GM18861 (cell line): ENCODE measurements at regions not wholly inside any gene's neighbourhood (a gene's known extent, or its start where the extent isn't known, plus 50 kb on each side); places are given as distances from the start of the nearest gene placed in this dataset.

ENCODE experiments used
- ATAC-seq: cut with Tn5 transposase; IDR thresholded peaks from one replicate; pipeline ENCODE4 v1.9.1; 2021; ENCODE audit not compliant: unreplicated experiment

DNA sequence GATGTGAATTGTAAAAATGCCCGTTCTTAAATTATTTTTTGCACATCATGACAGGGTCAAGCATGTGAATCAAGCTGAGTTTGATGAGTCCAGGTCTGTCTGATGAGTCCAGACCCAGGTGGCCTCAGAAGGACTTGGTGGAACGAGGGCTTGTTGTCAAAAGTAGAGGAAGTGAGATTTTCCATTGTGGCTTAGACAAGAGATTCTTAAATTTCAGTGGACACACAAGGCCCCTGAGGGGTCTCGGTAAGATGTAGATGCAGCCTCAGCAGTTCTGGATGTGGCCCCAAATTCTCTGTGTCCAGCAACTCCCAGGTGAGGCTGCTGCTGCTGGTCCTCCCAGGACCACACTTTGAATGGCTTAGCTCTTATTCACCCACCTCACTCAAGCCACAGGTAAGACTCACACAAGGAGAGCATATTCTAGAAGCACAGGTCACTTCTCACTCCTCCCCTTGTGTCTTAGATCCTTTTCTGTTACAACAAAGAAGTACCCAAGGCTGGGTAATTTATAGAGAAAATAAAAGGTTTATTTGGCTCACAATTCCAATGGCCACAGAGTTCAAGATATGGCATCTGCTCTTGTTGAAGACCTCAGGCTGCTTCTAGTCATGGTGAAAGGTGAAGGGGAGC lies 98.8 kb downstream of the GGTLC2 start:
- ATAC-seq, result no peak

DNA sequence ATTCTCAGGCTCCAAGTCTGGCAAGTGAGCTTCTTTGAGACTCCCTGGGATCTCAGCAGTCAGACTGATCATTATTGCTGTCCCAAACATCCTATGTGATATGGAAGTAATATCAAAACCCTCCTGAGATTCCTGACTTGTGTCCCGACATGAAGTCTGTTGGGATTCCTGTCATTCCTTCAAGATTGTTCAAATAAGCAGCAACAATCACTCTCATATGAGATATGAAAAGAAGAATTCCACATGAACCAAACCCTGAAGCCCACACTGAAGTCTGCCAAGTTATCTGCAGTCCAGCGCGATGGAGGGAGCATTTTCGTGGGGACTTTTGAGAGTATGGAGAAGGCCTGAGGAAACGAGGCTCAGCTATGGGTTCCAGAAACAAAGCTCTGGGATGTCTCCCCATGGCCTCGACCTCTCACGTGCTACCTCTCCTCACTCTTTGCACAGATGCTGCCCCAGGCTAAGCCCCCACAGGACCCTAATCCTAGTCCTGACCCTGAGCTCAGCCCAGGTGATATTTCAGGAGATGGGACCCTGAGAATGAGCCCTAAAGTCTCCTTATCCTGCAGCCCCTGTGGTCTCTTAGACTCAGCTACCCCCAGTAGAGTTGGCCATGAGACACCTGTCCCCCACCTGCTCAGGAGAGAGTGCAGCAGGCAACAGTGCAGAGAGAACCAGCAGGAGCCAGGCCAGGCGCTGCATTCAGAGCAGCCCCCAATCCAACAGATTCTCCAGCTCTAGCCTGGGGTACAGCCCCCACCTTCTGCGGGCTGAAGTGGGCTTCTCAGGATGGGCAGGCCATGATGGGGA lies 100.2 kb downstream of the GGTLC2 start:
- ATAC-seq, result no peak

DNA sequence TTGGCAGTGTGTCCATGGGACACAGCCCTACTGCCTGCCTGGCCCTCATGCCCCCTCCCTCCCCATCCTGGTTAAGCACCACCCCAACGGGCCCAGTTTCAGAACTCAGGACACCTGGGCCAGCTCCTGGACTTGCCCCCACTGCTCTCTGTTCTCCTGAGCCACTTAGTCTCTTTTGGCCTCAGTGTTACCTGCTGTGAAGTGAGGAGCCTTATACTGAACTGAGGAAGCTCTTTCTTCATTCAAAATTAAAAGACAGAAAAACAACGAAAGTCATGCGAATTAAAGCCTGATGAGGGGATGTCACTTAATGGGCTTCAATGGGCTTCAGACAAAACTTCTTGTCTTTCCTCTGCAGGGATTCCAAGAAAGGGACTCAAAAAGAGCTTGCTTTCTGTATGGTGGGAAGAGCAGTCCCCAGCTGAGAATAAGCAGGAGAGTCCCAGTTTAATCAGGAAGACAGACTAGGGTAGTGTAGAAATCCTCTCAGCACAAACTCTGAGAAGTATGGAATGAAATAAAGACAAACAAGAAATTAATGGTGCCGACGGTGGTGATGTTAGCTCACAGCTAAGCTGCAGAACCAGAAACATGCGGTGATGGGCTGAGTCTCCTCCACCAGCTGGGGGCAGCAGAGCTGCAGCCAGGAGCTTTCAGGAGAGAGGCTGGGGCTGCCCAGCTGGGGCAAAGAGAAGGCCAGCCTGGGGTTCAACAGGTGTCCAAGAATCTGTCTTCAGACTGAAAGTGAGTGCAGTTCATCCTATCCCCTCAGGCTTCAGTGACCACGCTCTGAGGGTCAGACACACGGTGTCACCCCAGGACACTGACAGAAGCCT lies 101.0 kb downstream of the GGTLC2 start:
- no peak for ATAC-seq

DNA sequence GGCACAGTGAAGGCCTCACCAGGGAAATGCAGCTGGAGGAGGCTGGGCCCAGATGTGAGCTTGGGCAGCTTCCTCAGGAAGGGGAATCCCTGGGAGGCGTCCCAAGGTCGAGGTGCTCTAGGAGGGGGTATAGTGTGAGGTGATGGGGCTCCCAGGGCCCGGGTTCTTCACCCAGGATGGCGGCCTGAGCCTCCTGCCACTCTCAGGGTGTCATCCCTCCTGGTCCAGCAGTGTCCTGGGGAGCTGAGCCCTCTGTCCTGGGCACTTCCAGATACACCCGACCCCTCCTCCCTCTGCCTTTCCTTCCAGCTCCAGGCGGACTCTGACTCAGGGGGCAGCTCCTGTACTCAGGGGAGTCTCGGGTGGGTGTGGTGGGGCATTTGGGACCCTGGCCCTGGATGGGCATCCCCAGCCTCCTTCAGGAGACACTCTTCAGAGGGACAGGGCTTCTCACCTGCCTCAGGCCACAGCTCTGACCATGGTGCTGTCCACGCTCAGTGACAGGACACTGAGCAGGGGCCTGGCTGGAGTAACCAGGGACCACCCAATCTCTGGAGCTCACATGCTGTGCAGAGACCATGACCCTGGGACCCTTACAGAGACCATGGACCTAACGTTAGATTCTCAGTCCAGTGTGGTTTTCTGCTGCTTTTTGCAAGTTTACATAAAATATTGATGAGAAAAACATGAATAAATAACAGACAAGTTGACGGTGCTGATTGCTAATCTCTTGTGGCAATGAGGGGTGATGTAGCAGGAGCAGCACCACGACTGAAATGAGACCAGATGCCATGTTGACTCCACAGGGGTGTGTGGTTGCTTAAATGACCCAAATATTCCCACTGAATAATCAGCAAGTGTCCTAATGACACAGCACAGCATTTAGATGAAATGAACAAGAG lies 101.9 kb downstream of the GGTLC2 start:
- ATAC-seq, result no peak

DNA sequence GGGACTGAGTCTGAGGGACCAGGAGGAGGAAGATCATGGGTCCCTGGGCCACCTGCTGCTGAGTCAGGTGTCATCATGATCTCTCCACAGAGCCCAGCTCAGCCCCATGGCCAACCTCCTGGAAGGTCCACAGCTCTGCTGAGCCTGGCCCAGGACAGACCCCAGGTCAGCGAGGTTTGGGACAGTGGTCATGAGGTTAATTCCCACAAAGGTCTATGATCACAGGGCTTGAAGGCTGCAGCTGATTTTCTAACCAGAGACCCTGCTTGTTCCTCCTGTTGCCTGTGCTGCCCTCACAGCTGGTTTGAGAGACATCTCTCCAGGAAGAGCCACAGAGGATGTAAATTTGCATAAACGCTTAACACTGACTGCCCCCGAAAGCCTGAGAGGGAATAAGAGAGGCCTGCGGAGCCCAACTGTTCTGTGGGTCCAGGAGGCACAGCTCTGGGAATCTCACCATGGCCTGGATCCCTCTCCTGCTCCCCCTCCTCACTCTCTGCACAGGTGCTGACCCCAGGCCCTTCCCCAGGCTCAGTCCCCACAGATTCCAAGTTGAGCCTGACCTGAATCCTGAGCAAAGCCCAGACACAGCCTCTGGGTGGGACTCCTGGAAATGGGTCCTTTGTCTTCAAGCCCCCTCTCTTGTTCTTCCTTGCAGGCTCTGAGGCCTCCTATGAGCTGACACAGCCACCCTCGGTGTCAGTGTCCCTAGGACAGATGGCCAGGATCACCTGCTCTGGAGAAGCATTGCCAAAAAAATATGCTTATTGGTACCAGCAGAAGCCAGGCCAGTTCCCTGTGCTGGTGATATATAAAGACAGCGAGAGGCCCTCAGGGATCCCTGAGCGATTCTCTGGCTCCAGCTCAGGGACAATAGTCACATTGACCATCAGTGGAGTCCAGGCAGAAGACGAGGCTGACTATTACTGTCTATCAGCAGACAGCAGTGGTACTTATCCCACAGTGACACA lies 102.8 kb downstream of the GGTLC2 start:
- peak; percentile 54 for ATAC-seq

DNA sequence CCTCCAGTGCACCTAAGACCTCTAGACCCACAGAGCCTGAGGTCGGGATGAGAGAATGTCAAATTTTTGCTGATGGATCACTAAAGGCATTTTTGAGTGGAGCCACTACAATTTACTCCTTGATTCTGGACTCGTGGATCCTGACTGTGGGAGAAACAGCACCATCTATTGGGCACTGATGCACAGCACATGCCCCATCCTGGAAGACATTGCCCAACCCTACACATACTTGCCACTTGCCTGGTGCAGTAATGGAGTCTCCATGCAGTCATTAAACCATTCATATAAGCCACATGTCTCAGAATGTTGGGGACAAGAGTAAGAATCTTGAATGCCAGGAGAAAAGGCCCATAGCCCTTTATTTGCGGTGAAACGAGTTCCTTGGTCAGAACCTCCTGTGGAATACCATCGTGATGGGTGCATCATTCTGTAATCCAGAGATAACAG lies 103.9 kb downstream of the GGTLC2 start:
- no peak for ATAC-seq

DNA sequence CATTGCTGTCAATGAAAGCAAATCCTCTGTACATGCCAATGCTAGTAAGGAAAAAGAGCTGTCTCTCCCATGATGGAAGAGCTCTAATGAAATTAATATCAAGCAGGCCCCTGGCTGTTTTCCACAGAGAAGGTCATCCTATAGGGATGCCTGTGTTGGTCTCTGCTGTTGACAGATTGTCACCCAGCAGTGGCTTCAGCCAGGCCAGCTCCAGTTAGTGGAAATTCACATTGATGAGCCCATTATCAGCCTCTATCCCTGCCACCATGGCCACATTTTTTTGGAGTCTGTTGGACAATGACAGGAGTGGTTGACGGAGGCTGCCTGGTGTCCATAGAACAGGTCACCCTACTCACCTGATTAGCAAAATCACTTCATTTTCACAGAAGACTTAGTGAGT lies 104.3 kb downstream of the GGTLC2 start:
- ATAC-seq, result no peak

DNA sequence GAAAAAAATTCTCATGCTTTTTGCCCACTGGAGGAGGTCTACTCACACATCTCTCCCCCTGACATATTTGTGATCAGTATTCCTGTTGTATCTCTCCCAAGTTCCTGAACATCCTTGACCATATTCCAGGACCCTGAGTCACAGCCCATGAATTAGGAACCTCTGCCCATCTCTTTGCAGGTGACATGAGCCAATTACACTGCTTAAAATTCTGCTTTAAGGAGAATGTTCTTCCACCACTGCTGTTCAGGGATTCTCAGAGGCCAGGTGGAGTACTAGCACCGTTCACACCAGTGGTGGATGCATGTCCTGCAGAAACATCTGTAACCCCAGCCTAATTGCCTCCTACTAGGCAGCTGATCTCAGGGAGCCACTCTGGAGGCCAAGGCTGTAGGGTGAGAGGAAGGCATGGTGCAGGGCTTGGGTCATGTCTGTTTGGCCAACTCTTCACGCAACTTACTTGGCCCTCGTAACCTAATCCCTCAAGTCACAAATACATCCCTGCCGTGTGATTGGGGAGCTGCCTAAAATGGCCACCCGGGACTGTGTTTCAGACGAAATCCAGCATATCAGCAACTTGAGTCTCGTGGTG lies 104.8 kb downstream of the GGTLC2 start:
- ATAC-seq, result no peak

DNA sequence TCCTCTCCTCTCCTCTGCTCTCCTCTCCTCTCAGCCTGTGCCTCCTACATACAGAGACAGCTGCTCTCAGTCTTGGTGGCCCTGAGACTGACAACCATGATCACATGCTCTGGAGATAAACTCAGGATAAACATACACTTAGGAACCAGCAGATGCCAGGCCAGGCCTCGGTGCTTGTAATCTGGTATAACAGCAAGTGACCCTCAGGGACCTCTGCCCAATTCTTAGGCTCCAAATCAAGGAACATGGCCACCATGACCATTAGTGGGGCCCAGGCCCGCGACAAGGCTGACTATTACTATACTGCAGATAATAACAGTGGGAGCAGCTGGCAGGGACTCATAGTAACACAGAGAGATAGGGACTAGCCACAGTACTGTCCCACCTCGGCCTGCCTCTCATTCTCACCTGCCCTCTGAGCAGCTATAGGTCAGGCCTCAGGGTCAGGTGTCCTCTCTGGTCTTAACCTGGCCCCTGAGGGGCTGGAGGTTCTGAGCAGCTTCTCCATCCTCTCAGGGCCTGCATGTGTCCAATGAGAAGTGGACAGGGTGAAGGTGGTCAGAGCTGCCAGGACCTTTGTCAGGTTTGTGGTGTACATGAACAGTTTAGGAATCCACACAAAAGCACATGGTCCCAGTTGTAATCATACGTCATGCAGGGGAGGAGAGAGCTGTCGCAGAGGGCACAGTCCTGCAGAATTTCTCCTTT lies 106.1 kb downstream of the GGTLC2 start:
- ATAC-seq, result no peak

DNA sequence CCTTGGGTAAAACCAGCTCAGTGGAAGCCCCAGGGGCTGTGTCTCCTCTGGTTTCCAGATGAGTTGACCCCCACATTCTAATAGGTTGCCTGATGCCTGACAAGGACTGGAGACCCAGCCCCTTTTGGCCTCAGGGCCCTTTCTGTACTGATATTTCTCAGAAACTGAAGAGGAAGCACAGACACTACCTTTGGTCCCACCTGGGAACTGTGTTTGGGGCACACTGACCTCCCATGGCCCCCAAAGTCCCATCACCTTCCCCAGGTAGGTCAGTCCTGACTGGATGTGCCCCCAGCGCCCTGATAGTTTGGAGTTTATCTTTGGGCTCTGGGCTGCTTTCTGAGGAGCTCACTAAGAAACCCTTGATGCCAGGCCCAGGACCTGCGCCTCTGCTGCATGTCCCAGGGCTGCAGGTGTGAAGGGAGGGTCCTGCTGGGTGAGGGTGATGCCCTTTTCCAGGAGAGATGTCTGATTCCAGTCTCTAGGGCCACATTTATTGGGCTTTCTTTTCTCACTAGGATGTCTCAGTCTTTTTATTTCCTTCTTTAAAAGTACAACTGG lies 106.7 kb downstream of the GGTLC2 start:
- no peak for ATAC-seq

DNA sequence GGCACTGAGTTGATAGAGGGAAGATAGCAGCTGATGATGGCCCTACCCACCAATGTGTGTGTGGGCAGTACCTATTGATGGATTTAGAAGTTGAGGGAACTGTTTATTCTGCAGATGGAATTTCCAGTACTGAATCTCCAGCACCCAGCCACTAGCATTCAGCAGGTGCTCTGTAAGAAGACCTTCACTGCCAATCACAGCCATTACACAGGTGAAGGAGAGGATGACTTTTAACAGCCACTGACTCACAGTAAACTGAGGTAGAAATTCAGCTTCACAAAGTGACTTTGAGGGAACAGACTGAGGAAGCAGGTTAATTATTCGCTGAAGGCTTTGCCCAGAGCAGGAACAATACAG lies 107.8 kb downstream of the GGTLC2 start:
- ATAC-seq, result no peak

DNA sequence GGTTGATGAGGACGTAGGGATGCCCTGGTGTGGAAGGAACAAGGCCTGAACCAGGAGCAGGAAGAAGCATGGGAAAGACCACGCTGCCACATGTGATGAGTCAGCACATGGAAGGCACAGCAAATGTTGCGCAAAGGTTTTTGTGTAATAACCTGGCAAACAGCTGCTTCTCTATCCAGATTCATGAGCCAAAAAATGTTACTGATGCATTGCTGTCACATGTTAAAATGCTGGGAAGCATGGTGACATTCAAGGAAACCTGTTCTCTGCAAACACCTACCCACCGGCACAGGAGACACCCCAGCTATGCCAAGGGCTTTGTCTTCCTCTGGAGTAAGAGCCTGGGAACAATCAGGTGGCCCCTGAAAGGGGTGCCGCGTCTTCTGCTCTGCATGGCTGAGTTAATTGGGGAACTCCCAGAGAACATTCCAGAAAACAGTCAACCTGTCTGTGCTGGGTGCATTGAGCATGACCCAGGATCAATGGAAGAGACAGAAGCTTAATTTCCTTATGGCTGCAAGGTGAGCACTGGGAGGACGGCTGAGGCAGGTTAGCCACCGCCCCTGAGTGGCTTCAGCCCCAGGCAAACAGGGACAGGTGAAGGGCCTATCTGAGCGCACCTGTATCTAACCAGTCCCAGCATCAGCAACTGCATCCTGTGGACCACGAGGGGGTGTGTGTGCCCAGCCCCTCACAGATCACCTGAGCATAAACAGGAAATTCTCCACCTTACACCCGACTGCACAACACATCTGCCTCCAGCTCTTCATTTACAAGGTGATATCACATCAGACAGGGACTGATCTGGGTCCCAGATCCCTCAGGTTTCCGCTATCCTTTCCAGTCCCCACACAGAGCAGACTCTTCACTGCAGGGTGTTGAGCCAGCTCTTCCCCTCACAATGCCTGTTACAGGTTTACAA lies 108.4 kb downstream of the GGTLC2 start:
- no peak for ATAC-seq

DNA sequence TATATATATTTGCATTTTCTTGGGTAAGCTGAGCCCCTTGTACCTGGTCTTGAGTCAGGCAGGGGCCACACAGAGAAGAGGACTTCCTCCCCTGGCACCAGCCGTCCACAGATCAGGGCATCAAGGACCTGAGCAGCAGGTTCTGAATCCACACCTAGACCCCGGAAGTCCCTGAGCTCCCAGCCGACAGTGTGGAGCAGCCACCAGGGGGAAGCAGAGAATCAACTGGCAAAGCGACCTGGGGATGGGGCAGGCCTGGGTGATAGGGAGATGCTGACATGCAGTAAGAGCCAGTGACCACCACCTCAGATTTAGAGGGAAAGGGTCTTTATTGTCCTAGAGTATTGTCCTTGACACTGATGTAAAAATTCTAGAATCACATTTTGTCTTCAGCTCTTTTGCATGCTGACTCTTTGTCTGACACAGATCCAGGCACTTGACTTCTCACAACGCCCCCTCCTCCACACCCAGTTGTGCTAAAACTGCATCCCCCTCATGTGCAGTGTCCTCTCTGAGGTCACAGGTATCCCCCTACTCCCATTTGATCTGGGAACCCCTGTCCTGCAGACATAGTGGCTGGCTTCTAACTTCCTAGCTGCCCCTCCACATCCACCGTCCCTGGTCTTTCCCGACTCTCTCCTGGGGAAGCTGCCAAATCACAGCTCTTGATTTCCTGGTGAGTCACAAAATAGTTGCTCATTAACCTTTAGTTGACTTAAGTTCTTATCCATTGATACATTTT lies 109.3 kb downstream of the GGTLC2 start:
- no peak for ATAC-seq

DNA sequence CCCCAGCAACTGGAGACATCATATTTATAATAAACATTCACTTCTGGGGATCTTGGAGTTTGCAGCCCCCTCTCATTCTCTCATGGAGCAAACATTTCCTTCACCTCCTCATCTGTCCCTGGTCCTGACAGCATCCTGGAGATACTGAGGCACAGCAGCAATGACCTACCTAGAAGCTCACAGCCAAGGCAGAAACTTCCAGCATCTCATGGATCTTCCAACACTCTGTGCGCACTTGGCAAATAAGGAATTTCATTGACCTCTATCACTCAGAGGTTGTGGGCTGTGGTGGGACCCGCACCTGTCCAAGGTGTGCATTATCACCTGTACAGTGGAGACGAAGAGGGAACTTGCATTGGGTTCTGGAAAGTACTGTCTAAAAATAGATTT lies 109.8 kb downstream of the GGTLC2 start:
- no peak for ATAC-seq

DNA sequence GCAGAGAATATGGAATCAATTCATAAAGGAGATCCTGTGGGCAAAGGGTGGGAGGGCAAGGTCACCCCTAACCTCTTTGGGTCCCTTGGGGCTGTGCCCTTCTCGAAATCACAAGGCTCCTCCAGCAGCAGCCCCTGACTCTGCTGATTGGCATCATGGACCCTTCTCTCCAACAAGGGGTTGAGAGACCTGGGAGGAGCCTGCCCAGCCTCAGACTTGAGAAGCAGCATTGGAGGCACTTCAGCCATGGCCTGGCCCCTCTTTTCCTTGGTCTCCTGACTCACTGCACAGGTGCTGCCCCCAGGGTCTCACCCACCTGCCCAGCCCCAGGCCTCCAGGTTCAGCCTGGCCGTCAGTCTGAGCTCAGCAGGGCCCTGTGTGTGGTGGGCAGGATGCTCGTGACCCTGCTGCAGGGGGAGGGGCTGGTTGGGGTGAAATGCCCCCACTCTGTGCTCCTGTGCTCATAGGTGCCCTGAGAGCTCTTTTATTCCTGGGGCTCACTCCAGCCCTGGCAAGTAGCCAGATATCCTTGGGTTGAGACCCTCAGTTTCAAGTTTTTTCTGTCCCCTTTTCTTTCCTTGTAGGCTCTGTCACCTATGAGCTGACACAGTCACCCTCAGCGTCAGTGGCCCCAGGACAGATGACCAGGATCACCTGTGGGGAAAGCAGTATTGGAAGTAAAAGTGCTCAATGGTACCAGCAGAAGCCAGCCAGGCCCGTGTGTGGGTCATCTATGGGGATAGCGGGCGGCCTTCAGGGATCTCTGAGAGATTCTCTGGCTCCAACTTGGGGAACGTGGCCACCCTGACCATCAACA lies 110.8 kb downstream of the GGTLC2 start:
- no peak for ATAC-seq

DNA sequence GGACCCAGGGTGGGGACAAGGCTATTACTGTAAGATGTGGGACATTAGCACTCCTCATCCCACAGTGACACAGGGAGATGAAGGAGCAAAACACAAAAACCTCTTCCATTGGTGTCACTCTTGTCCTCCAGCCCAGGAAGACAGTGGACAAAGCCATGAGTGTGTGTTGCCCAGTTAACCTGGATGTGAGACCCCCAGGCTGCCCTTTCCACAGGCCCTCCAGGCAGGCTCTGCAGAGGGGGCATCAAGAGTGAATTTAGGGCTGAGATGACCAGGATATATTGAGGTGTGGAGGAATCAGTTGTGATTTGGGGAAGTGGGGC lies 111.3 kb downstream of the GGTLC2 start:
- no peak for ATAC-seq
